22Rv1 (cell line): ENCODE measurements at regions not wholly inside any gene's neighbourhood (a gene's known extent, or its start where the extent isn't known, plus 50 kb on each side); places are given as distances from the start of the nearest gene placed in this dataset.

Experiments
- ZFX ChIP-seq: fragments of 450-650 bp; IDR thresholded peaks from 2 replicates; pipeline ENCODE4 v1.6.1; 2017; ENCODE audit warnings: antibody characterized with exemption, borderline replicate concordance
- TF ChIP-seq, protein P1 (sequence below): fragments of 450-650 bp; IDR thresholded peaks from 2 replicates; pipeline ENCODE4 v1.5.1; 2017; ENCODE audit warnings: mild to moderate bottlenecking

GRCh38 chr7:34544621-34545020, 113.4 kb upstream of the NPSR1 start:
- TF ChIP-seq, protein P1, sequence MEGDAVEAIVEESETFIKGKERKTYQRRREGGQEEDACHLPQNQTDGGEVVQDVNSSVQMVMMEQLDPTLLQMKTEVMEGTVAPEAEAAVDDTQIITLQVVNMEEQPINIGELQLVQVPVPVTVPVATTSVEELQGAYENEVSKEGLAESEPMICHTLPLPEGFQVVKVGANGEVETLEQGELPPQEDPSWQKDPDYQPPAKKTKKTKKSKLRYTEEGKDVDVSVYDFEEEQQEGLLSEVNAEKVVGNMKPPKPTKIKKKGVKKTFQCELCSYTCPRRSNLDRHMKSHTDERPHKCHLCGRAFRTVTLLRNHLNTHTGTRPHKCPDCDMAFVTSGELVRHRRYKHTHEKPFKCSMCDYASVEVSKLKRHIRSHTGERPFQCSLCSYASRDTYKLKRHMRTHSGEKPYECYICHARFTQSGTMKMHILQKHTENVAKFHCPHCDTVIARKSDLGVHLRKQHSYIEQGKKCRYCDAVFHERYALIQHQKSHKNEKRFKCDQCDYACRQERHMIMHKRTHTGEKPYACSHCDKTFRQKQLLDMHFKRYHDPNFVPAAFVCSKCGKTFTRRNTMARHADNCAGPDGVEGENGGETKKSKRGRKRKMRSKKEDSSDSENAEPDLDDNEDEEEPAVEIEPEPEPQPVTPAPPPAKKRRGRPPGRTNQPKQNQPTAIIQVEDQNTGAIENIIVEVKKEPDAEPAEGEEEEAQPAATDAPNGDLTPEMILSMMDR = no peak
- no peak for TF ChIP-seq ZFX
